GM12892 (cell line): ENCODE measurements at regions not wholly inside any gene's neighbourhood (a gene's known extent, or its start where the extent isn't known, plus 50 kb on each side); places are given as distances from the start of the nearest gene placed in this dataset.

Experiments used
- POLR2A ChIP-seq: IDR thresholded peaks from 2 replicates; pipeline ENCODE4 v1.6.1; 2011; ENCODE audit warnings: low read depth, low read length, control low read depth
- POLR2AphosphoS5 ChIP-seq: IDR thresholded peaks from 2 replicates; pipeline ENCODE4 v1.6.1; 2011; ENCODE audit warnings: low read depth, low read length, control low read depth

- TF ChIP-seq POLR2A (no peak), POLR2AphosphoS5 (no peak)
Observed at GRCh38 chr7:106523482-106523881, 137.5 kb downstream of the CCDC71L start.
